Osteoblast (primary cell): ENCODE measurements at regions not wholly inside any gene's neighbourhood (a gene's known extent, or its start where the extent isn't known, plus 50 kb on each side); places are given as distances from the start of the nearest gene placed in this dataset.
A peak's percentile ranks its signal among the peaks of the same experiment; 100 is the strongest.

Experiments
- DNase-seq: peaks from one replicate; pipeline ENCODE4 v3.0.0; 2011; ENCODE audit warnings: low spot score, mixed read lengths; ENCODE audit not compliant: insufficient read length; ENCODE audit errors: missing footprints
- H2AFZ ChIP-seq: 2 replicates; pipeline ENCODE4 v1.6.0; 2011; ENCODE audit warnings: mild to moderate bottlenecking, low read length
- H3K27ac ChIP-seq: 2 replicates; pipeline ENCODE4 v1.5.1; 2011; ENCODE audit warnings: mild to moderate bottlenecking, low read depth, low read length, moderate library complexity
- H3K27me3 ChIP-seq: 2 replicates; pipeline ENCODE4 v1.6.0; 2012; ENCODE audit warnings: mild to moderate bottlenecking, control low read depth, inconsistent platforms, low read length, moderate library complexity; ENCODE audit not compliant: insufficient read depth
- H3K36me3 ChIP-seq: 2 replicates; pipeline ENCODE4 v1.5.1; 2011; ENCODE audit warnings: mild to moderate bottlenecking, low read length, control low read depth, moderate library complexity; ENCODE audit not compliant: insufficient read depth
- H3K4me1 ChIP-seq: 2 replicates; pipeline ENCODE4 v1.5.1; 2011; ENCODE audit warnings: mild to moderate bottlenecking, low read length, control low read depth, moderate library complexity; ENCODE audit not compliant: insufficient read depth
- H3K4me2 ChIP-seq: 2 replicates; pipeline ENCODE4 v1.6.0; 2011; ENCODE audit warnings: mild to moderate bottlenecking, low read length; ENCODE audit not compliant: insufficient read depth
- H3K4me3 ChIP-seq: fragments of 200-600 bp; sonication (generic); 3 replicates; pipeline ENCODE4 v1.5.1; 2012; ENCODE audit warnings: mild to moderate bottlenecking, low read length, inconsistent platforms; ENCODE audit not compliant: insufficient read depth
- H3K79me2 ChIP-seq: 2 replicates; pipeline ENCODE4 v1.6.0; 2012; ENCODE audit warnings: mild to moderate bottlenecking, low read length, control low read depth, inconsistent platforms; ENCODE audit not compliant: insufficient read depth
- H3K9me3 ChIP-seq: 2 replicates; pipeline ENCODE4 v1.5.1; 2011; ENCODE audit warnings: low read depth, low read length, control low read depth
- H4K20me1 ChIP-seq: 2 replicates; pipeline ENCODE4 v1.6.0; 2012; ENCODE audit warnings: mild to moderate bottlenecking, low read length, control low read depth; ENCODE audit not compliant: insufficient read depth
- TF ChIP-seq, protein P1 (sequence below): IDR thresholded peaks from 2 replicates; pipeline ENCODE4 v1.5.1; 2011; ENCODE audit warnings: mild to moderate bottlenecking, low read depth, low read length, moderate library complexity; ENCODE audit errors: extremely low read depth

DNA sequence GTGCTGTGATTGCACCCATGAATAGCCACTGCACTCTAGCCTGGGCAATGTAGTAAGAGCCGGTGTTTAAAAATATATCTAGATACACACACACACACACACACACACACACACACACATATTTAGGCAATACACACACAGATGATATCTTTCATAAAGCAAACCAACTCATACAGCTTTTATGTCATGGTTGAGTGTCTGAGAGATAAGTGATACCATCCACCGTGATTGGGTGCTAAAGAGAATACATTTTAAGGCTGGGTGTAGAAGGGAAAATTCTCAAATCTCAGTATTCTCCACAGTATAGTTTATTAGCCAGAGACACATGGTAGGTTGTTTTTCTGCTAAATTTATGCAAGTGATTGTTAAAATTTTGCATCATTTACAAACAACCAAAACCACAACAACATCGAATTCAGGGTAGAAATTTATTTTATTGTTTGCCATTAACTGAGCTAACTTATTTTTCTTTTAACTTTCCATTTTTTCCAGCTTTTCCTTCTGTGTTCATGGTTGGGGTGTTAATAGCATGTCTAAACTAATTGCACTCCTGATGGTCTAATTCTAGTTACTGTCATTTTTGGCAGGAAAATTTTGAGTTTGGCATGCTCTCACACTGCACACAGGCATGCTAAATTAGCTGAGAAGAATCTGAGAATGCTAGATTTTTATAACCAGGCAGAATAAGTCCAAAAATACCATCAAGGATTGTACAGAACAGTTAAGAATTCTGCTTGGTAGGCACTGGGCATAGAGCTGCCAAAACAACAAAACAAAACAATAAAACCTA, 57.9 kb upstream of the SYPL1 start:
- Histone ChIP-seq H3K4me2 (no peak overlapping the region), H3K36me3 (no peaks in the 10 kb centered on the region), H3K27ac (no peak overlapping the region), H3K4me3 (no peak overlapping the region), H2AFZ (no peak overlapping the region), H3K4me1 (peaks cover 15% of the 10 kb centered on the region), H4K20me1 (no peaks in the 10 kb centered on the region), H3K9me3 (no peaks in the 10 kb centered on the region), H3K79me2 (no peaks in the 10 kb centered on the region), H3K27me3 (peaks cover 12% of the 10 kb centered on the region)
- TF ChIP-seq, protein P1, sequence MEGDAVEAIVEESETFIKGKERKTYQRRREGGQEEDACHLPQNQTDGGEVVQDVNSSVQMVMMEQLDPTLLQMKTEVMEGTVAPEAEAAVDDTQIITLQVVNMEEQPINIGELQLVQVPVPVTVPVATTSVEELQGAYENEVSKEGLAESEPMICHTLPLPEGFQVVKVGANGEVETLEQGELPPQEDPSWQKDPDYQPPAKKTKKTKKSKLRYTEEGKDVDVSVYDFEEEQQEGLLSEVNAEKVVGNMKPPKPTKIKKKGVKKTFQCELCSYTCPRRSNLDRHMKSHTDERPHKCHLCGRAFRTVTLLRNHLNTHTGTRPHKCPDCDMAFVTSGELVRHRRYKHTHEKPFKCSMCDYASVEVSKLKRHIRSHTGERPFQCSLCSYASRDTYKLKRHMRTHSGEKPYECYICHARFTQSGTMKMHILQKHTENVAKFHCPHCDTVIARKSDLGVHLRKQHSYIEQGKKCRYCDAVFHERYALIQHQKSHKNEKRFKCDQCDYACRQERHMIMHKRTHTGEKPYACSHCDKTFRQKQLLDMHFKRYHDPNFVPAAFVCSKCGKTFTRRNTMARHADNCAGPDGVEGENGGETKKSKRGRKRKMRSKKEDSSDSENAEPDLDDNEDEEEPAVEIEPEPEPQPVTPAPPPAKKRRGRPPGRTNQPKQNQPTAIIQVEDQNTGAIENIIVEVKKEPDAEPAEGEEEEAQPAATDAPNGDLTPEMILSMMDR = no peak
- DNase-seq = no peak

DNA sequence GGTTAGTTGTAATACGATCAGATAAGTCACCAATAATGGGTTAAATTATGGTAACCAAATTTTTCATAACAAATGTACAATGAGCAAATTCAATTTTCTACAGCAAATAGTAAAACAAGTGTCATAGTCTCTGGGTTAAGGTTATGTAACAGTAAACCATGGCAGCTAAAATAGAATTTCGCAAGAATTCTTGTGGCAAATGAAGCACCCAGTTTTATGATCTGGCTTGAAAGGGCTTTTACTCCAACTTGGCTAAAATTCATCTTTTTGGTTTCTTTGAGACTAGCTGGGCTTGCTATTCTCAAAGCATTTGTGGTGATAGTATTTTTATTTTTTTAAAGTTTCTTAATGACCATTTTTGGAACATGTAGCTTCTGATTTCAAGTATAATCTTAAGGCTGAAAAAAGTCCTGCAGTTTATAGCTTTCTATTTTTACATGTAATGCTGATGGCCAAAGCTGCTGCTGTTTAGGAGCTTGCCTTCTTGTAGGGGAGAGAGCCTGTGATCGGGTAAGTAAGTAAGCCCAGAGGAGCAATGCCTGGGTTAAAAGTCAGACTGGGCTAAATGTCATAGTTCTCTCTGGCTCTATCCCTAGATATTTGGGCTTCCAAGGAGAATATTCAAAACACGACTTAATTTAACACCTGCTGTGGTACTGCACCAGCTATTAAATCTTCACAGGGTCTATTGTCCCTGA, 55.5 kb upstream of the SYPL1 start:
- peaks cover 12% of the 10 kb centered on the region for H3K27me3 ChIP-seq
- DNase-seq = no peak
- no peak overlapping the region for H3K27ac ChIP-seq
- H3K4me3 ChIP-seq = no peak overlapping the region
- TF ChIP-seq, protein P1 = no peak
- H2AFZ ChIP-seq = no peak overlapping the region
- no peaks in the 10 kb centered on the region for H3K79me2 ChIP-seq
- H3K36me3 ChIP-seq = no peaks in the 10 kb centered on the region
- peaks cover 7% of the 10 kb centered on the region for H3K9me3 ChIP-seq
- H3K4me2 ChIP-seq = peak overlapping the region; percentile 32
- peaks cover 15% of the 10 kb centered on the region for H3K4me1 ChIP-seq
- no peaks in the 10 kb centered on the region for H4K20me1 ChIP-seq

DNA sequence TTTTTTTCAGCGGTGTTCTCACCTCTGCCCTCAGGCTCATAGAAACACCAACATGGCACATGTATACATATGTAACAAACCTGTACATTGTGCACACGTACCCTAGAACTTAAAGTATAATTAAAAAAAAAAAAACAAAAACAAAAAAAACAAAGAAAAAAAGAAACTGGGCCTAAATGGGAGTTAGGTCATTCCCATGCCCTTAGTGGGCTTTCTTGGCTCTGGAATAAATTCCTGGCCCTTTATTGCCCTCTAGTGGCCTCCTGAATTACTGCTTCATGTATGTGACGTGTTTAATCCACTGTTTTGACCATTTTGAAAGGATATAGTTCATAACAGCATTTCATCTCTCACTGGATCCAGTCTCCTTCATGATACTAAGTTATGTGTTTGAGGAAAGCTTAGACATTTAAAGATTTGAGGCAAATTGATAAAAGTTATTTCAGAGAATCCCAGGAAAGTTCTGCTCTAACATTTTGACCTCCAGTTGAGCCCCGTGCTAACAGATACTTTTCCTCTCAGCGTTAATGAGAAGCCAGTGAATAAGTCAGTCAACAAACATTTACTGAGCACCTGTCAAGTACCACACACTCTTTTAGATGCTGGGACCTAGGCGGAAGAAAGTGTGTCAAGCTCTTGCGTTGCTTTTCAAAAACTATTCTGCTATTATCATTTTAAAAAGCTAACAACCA, 54.7 kb upstream of the SYPL1 start:
- H3K79me2 ChIP-seq = no peaks in the 10 kb centered on the region
- TF ChIP-seq, protein P1 = peak; percentile 83
- H3K9me3 ChIP-seq = peaks cover 7% of the 10 kb centered on the region
- peaks cover 12% of the 10 kb centered on the region for H3K27me3 ChIP-seq
- peaks cover 15% of the 10 kb centered on the region for H3K4me1 ChIP-seq
- H3K36me3 ChIP-seq = no peaks in the 10 kb centered on the region
- peak overlapping the region; percentile 32 for H3K4me2 ChIP-seq
- no peak overlapping the region for H2AFZ ChIP-seq
- no peak overlapping the region for H3K4me3 ChIP-seq
- H3K27ac ChIP-seq = no peak overlapping the region
- no peak for DNase-seq
- no peaks in the 10 kb centered on the region for H4K20me1 ChIP-seq

- no peak for DNase-seq
- TF ChIP-seq, protein P1 = no peak
- H3K36me3 ChIP-seq = no peaks in the 10 kb centered on the region
- no peak overlapping the region for H3K4me3 ChIP-seq
- H2AFZ ChIP-seq = no peak overlapping the region
- H3K4me1 ChIP-seq = peaks cover 15% of the 10 kb centered on the region
- H3K79me2 ChIP-seq = no peaks in the 10 kb centered on the region
- H3K4me2 ChIP-seq = no peak overlapping the region
- peaks cover 7% of the 10 kb centered on the region for H3K9me3 ChIP-seq
- H3K27me3 ChIP-seq = peaks cover 17% of the 10 kb centered on the region
- H3K27ac ChIP-seq = no peak overlapping the region
- no peaks in the 10 kb centered on the region for H4K20me1 ChIP-seq
Observed at GRCh38 chr7:106165337-106165736, 53.2 kb upstream of the SYPL1 start.
